GM12878 (cell line): ENCODE measurements at regions not wholly inside any gene's neighbourhood (a gene's known extent, or its start where the extent isn't known, plus 50 kb on each side); places are given as distances from the start of the nearest gene placed in this dataset.

ENCODE experiments used
- ATAC-seq: fragments of 200-7000 bp; cut with Tn5 transposase; 3 replicates; pipeline ENCODE4 v1.9.1; 2020; ENCODE audit warnings: mild to moderate bottlenecking, moderate library complexity
- BruUV-seq: library from RNA; stranded (reverse); fragments of 400-500 nt; replicated peaks from 2 replicates; lab custom pipeline; 2021; lab: Mats Ljungman, UMichigan
- CTCF ChIA-PET: fragments of 300-600 bp; sonication (Branson Sonifier 250); formaldehyde crosslinking; extraction: SDS; loops from one replicate; lab custom pipeline; 2021; ENCODE audit warnings: inconsistent platforms; lab: Yijun Ruan, JAX
- POLR2A ChIA-PET: fragments of 350-600 bp; formaldehyde crosslinking; extraction: SDS; loops from one replicate; lab custom pipeline; 2021; ENCODE audit warnings: inconsistent platforms; lab: Charles Lee
- RAD21 ChIA-PET: fragments of 300-600 bp; sonication (Branson Sonifier 250); formaldehyde crosslinking; loops from one replicate; lab custom pipeline; 2023; ENCODE audit warnings: antibody characterized with exemption; ENCODE audit not compliant: unreplicated experiment; lab: Charles Lee
- SMC1A ChIA-PET: fragments of 300-600 bp; sonication (Branson Sonifier 250); formaldehyde crosslinking; loops from one replicate; lab custom pipeline; 2023; ENCODE audit not compliant: unreplicated experiment, uncharacterized antibody; lab: Charles Lee
- DNase-seq: peaks from one replicate; pipeline ENCODE4 v3.0.0-alpha.2; 2011; ENCODE audit warnings: low read depth, low spot score
- FAIRE-seq: peaks from 3 replicates; lab custom pipeline; 2011; peaks lifted over from hg19 to GRCh38; lab: Jason Lieb, UNC
- H2AFZ ChIP-seq: 2 replicates; pipeline ENCODE4 v1.6.0; 2011; ENCODE audit warnings: low read depth, low read length, control low read depth; ENCODE audit not compliant: control insufficient read depth
- H3K27ac ChIP-seq: 2 replicates; pipeline ENCODE4 v1.5.1; 2011; ENCODE audit warnings: control low read depth; ENCODE audit not compliant: control insufficient read depth, insufficient read depth
- H3K27me3 ChIP-seq, 2 experiments: replicated peaks in 1 of 2; 2 replicates each; pipeline versions ENCODE4 v1.6.0 to v1.6.1; 2011; ENCODE audit warnings: low read length in 1 of 2; ENCODE audit not compliant: control insufficient read depth in 2 of 2, insufficient read depth in 2 of 2
- H3K36me3 ChIP-seq, 2 experiments: 2 replicates each; pipeline ENCODE4 v1.5.1; 2011; ENCODE audit warnings: low read length in 1 of 2; ENCODE audit not compliant: control insufficient read depth in 2 of 2, insufficient read depth in 2 of 2
- H3K4me1 ChIP-seq: 2 replicates; pipeline ENCODE4 v1.6.1; 2011; ENCODE audit warnings: mild to moderate bottlenecking, low read length, moderate library complexity, mixed read lengths; ENCODE audit not compliant: control insufficient read depth, insufficient read depth
- H3K4me2 ChIP-seq: 2 replicates; pipeline ENCODE4 v1.6.0; 2011; ENCODE audit warnings: control low read depth; ENCODE audit not compliant: control insufficient read depth, insufficient read depth
- H3K4me3 ChIP-seq: fragments of 200-600 bp; sonication (generic); 2 replicates; pipeline ENCODE4 v1.5.1; 2016
- H3K79me2 ChIP-seq: 2 replicates; pipeline ENCODE4 v1.6.0; 2011; ENCODE audit warnings: low read length; ENCODE audit not compliant: control insufficient read depth, insufficient read depth
- H3K9ac ChIP-seq: 2 replicates; pipeline ENCODE4 v1.8.0; 2011; ENCODE audit warnings: low read length, control low read depth, mixed read lengths; ENCODE audit not compliant: control insufficient read depth, insufficient read depth
- H3K9me3 ChIP-seq: replicated peaks from 3 replicates; pipeline ENCODE4 v1.5.1; 2011; ENCODE audit warnings: mild to moderate bottlenecking, low read length; ENCODE audit not compliant: control insufficient read depth, insufficient read depth
- H4K20me1 ChIP-seq: 2 replicates; pipeline ENCODE4 v1.6.0; 2011; ENCODE audit not compliant: control insufficient read depth, insufficient read depth
- CBX3 ChIP-seq: fragments of 200-600 bp; sonication (generic); IDR thresholded peaks from 2 replicates; pipeline ENCODE4 v1.6.1; 2016; ENCODE audit warnings: low read depth, borderline replicate concordance
- CBX5 ChIP-seq: sonication (generic); IDR thresholded peaks from 2 replicates; pipeline ENCODE4 v1.6.1; 2016; ENCODE audit warnings: low read depth, moderate library complexity, mild to moderate bottlenecking, inconsistent platforms
- CREM ChIP-seq: IDR thresholded peaks from 2 replicates; pipeline ENCODE4 v1.6.1; 2014; ENCODE audit warnings: antibody characterized with exemption, low read depth
- FOXK2 ChIP-seq: fragments of 450-650 bp; IDR thresholded peaks from 2 replicates; pipeline ENCODE4 v1.6.1; 2017; ENCODE audit warnings: mild to moderate bottlenecking, moderate library complexity
- FOXM1 ChIP-seq: IDR thresholded peaks from 2 replicates; pipeline ENCODE4 v1.6.1; 2012; ENCODE audit warnings: low read depth, mild to moderate bottlenecking, inconsistent platforms, low read length, moderate library complexity
- HCFC1 ChIP-seq: fragments of 150-350 bp; IDR thresholded peaks from 2 replicates; pipeline ENCODE4 v1.6.1; 2014; ENCODE audit warnings: low read length
- MEF2A ChIP-seq: IDR thresholded peaks from 2 replicates; pipeline ENCODE4 v1.6.1; 2011; ENCODE audit warnings: low read depth, mild to moderate bottlenecking, low read length, moderate library complexity; ENCODE audit not compliant: insufficient read depth
- MTA3 ChIP-seq: IDR thresholded peaks from 2 replicates; pipeline ENCODE4 v1.6.1; 2012; ENCODE audit warnings: low read length, inconsistent platforms, borderline replicate concordance
- NR2F1 ChIP-seq: fragments of 450-650 bp; conservative IDR thresholded peaks from 2 replicates; pipeline ENCODE4 v1.6.1; 2017; ENCODE audit warnings: mild to moderate bottlenecking
- PML ChIP-seq: IDR thresholded peaks from 2 replicates; pipeline ENCODE4 v1.6.1; 2012; ENCODE audit warnings: low read length, inconsistent platforms
- POU2F2 ChIP-seq: IDR thresholded peaks from 3 replicates; pipeline ENCODE4 v1.6.1; 2011; ENCODE audit warnings: low read depth, mild to moderate bottlenecking, low read length, borderline replicate concordance
- SP1 ChIP-seq: IDR thresholded peaks from one replicate; pipeline ENCODE4 v1.6.1; 2011; ENCODE audit warnings: low read depth, low read length
- ZBED1 ChIP-seq: IDR thresholded peaks from 2 replicates; pipeline ENCODE4 v1.6.1; 2016; ENCODE audit warnings: borderline replicate concordance
- ZNF217 ChIP-seq: fragments of 450-650 bp; IDR thresholded peaks from 2 replicates; pipeline ENCODE4 v1.6.1; 2017; ENCODE audit warnings: antibody characterized with exemption, mild to moderate bottlenecking
- ZNF24 ChIP-seq: fragments of 450-650 bp; IDR thresholded peaks from 2 replicates; pipeline ENCODE4 v1.6.1; 2017; ENCODE audit warnings: antibody characterized with exemption, mild to moderate bottlenecking
- WGBS: methylation state at CpG from one replicate; pipeline ENCODE4 v1.1.6; 2016; ENCODE audit warnings: low lambda C conversion rate; ENCODE audit not compliant: insufficient replicate concordance, insufficient coverage; ENCODE audit errors: missing lambda C conversion rate; 5-methylcytosine and 5-hydroxymethylcytosine counted together
- in situ Hi-C: fragments of 300-500 bp; cut with MboI; formaldehyde crosslinking; loops from 9 replicates; pipeline ENCODE4 v1.14.3; 2018; ENCODE audit warnings: mixed read lengths
- intact Hi-C: fragments of 100-400 bp; cut with micrococcal nuclease; formaldehyde crosslinking; loops from one replicate; pipeline ENCODE4 v1.14.2; 2022; ENCODE audit not compliant: unreplicated experiment
- TF ChIP-seq, protein P1 (sequence below): fragments of 450-650 bp; formaldehyde crosslinking; IDR thresholded peaks from 2 replicates; pipeline ENCODE4 v1.4.0; 2022; ENCODE audit warnings: mild to moderate bottlenecking, moderate library complexity
- TF ChIP-seq, protein P2 (sequence below): fragments of 450-650 bp; IDR thresholded peaks from 2 replicates; pipeline ENCODE4 v1.6.1; 2017; ENCODE audit warnings: mild to moderate bottlenecking, moderate library complexity
- TF ChIP-seq, protein P3 (sequence below): IDR thresholded peaks from 2 replicates; pipeline ENCODE4 v1.6.1; 2012; ENCODE audit warnings: low read depth, low read length, improper control_type of control experiment

DNA sequence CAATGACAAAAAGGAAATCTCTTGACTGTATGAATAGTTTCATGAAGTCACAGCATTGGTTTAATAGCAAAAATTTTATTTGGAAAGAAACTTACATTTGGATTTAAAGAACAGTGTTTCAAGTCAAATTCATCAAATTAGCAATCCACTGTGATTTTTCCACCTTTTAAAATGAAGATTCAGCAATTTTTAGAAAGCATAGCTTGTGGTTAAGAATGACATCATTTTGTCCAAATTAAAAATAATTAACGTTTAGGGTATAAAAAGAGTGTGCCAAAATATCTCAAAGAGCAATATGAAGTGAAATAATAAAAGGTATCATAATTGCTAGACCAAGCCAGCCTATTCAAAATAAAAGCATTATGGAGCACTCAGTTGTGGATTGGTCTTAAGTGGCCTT is 114.6 kb downstream of the PAX1 start (continued):
- no peak for TF ChIP-seq CBX3
- TF ChIP-seq FOXK2: no peak
- TF ChIP-seq, all 136 proteins: peak for 0

DNA sequence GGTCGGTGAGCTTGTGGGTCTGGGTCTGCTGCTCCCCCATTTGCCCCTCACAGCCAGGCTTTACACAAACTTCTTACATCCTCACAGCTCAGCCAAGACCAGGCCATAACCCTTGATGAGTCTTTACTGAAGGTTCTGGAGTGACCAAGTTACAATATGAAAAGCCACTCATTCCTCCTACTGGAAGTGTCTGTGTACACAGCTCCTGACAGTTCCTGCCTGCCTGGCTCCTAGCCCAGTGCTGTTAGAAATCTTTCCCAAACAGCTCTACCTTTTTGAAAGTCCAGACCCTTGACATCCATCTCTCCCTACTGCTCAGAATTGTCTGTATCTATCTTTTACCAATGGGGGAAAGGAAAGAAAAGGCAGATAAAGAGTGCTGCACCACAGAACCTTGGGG is 106.9 kb downstream of the PAX1 start:
- ChIA-PET SMC1A (interaction anchor here (0.6 kb wide), 1 partner anchor 35 kb away, joined by 4 read pairs; no protein-coding TSS in a partner anchor), CTCF (interaction anchor here (0.8 to 1.1 kb wide), 3 partner anchors 93 to 502 kb away, joined by 3 to 4 read pairs (median 3); no protein-coding TSS in a partner anchor), RAD21 (no interaction called here), POLR2A (no interaction called here)
- no peak for TF ChIP-seq CBX5
- TF ChIP-seq FOXM1: no peak
- TF ChIP-seq, protein P1, sequence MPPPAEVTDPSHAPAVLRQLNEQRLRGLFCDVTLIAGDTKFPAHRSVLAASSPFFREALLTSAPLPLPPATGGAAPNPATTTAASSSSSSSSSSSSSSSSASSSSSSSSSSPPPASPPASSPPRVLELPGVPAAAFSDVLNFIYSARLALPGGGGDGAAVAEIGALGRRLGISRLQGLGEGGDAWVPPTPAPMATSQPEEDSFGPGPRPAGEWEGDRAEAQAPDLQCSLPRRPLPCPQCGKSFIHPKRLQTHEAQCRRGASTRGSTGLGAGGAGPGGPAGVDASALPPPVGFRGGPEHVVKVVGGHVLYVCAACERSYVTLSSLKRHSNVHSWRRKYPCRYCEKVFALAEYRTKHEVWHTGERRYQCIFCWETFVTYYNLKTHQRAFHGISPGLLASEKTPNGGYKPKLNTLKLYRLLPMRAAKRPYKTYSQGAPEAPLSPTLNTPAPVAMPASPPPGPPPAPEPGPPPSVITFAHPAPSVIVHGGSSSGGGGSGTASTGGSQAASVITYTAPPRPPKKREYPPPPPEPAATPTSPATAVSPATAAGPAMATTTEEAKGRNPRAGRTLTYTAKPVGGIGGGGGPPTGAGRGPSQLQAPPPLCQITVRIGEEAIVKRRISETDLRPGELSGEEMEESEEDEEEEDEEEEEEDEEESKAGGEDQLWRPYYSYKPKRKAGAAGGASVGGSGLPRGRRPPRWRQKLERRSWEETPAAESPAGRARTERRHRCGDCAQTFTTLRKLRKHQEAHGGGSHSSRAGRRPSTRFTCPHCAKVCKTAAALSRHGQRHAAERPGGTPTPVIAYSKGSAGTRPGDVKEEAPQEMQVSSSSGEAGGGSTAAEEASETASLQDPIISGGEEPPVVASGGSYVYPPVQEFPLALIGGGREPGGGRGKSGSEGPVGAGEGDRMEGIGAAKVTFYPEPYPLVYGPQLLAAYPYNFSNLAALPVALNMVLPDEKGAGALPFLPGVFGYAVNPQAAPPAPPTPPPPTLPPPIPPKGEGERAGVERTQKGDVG: no peak
- TF ChIP-seq HCFC1: no peak
- TF ChIP-seq PML: no peak
- TF ChIP-seq, protein P2, sequence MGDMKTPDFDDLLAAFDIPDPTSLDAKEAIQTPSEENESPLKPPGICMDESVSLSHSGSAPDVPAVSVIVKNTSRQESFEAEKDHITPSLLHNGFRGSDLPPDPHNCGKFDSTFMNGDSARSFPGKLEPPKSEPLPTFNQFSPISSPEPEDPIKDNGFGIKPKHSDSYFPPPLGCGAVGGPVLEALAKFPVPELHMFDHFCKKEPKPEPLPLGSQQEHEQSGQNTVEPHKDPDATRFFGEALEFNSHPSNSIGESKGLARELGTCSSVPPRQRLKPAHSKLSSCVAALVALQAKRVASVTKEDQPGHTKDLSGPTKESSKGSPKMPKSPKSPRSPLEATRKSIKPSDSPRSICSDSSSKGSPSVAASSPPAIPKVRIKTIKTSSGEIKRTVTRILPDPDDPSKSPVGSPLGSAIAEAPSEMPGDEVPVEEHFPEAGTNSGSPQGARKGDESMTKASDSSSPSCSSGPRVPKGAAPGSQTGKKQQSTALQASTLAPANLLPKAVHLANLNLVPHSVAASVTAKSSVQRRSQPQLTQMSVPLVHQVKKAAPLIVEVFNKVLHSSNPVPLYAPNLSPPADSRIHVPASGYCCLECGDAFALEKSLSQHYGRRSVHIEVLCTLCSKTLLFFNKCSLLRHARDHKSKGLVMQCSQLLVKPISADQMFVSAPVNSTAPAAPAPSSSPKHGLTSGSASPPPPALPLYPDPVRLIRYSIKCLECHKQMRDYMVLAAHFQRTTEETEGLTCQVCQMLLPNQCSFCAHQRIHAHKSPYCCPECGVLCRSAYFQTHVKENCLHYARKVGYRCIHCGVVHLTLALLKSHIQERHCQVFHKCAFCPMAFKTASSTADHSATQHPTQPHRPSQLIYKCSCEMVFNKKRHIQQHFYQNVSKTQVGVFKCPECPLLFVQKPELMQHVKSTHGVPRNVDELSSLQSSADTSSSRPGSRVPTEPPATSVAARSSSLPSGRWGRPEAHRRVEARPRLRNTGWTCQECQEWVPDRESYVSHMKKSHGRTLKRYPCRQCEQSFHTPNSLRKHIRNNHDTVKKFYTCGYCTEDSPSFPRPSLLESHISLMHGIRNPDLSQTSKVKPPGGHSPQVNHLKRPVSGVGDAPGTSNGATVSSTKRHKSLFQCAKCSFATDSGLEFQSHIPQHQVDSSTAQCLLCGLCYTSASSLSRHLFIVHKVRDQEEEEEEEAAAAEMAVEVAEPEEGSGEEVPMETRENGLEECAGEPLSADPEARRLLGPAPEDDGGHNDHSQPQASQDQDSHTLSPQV: no peak
- TF ChIP-seq NR2F1: no peak
- no peak for TF ChIP-seq SP1
- TF ChIP-seq POU2F2: no peak
- no peak for TF ChIP-seq CREM
- TF ChIP-seq, protein P3, sequence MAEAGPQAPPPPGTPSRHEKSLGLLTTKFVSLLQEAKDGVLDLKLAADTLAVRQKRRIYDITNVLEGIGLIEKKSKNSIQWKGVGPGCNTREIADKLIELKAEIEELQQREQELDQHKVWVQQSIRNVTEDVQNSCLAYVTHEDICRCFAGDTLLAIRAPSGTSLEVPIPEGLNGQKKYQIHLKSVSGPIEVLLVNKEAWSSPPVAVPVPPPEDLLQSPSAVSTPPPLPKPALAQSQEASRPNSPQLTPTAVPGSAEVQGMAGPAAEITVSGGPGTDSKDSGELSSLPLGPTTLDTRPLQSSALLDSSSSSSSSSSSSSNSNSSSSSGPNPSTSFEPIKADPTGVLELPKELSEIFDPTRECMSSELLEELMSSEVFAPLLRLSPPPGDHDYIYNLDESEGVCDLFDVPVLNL: no peak
- TF ChIP-seq ZNF217: no peak
- no peak for TF ChIP-seq MTA3
- no peak for TF ChIP-seq MEF2A
- no peak for TF ChIP-seq ZNF24
- no peak for TF ChIP-seq ZBED1
- H3K4me3 ChIP-seq: no peak overlapping the region
- no peaks in the 10 kb centered on the region for H3K27me3 ChIP-seq
- no TSS peak for BruUV-seq
- 0% methylated on average over 1 of the region's 1 CpG for WGBS
- H2AFZ ChIP-seq: no peak overlapping the region
- H3K27ac ChIP-seq: no peak overlapping the region
- H3K36me3 ChIP-seq: no peaks in the 10 kb centered on the region
- H3K9me3 ChIP-seq: no peaks in the 10 kb centered on the region
- no peak overlapping the region for H3K4me2 ChIP-seq
- in situ Hi-C loops: no loop called here
- no peaks in the 10 kb centered on the region for H3K4me1 ChIP-seq
- no peaks in the 10 kb centered on the region for H3K79me2 ChIP-seq
- ATAC-seq (no peak), FAIRE-seq (no peak), DNase-seq (no peak)
- H4K20me1 ChIP-seq: no peaks in the 10 kb centered on the region
- intact Hi-C loops: no loop called here
- H3K9ac ChIP-seq: no peak overlapping the region
